ACHN (cell line): ENCODE measurements at regions not wholly inside any gene's neighbourhood (a gene's known extent, or its start where the extent isn't known, plus 50 kb on each side); places are given as distances from the start of the nearest gene placed in this dataset.
"Not testable (repeated sequence)": the region's sequence is repeated elsewhere in the genome, so short reads cannot be mapped to it uniquely, and the experiment has no call there.

Source experiments
- DNase-seq: peaks from one replicate; pipeline ENCODE4 v3.0.0-alpha.2; 2015
- in situ Hi-C: cut with HindIII; loops from 2 replicates; pipeline ENCODE4 v1.10.0; 2017; ENCODE audit warnings: low sequenced_read_pairs, low pct_ligation_motif_present, low pct_unique_long_range_greater_than_20kb

DNA sequence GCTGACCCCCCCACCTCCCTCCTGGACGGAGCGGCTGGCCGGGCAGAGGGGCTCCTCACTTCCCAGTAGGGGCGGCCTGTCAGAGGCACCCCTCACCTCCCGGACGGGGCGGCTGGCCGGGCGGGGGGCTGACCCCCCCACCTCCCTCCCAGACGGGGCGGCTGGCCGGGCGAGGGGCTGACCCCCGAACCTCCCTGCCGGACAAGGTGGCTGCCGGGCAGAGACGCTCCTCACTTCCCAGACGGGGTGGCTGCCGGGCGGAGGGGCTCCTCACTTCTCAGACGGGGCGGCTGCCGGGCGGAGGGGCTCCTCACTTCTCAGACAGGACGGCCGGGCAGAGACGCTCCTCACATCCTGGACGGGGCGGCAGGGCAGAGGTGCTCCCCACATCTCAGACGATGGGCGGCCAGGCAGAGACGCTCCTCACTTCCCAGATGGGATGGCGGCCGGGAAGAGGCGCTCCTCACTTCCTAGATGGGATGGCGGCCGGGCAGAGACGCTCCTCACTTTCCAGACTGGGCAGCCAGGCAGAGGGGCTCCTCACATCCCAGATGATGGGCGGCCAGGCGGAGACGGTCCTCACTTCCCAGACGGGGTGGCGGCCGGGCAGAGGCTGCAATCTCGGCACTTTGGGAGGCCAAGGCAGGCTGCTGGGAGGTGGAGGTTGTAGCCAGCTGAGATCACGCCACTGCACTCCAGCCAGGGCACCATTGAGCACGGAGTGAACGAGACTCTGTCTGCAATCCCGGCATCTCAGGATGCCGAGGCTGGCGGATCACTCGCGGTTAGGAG lies 66.2 kb upstream of the PAPPA2 start:
- in situ Hi-C loops: not testable (repeated sequence)

GRCh38 chr1:176391621-176392020 lies 71.4 kb upstream of the PAPPA2 start:
- in situ Hi-C loops: no loop called here
- DNase-seq: no peak

More for the DNA sequence above, 66.2 kb upstream of the PAPPA2 start:
- not testable (repeated sequence) for DNase-seq

- no peak for DNase-seq
- in situ Hi-C loops: no loop called here
These were observed 78.1 kb upstream of the PAPPA2 start for GRCh38 chr1:176384841-176385240.

- in situ Hi-C loops: no loop called here
- DNase-seq: no peak
These were observed 80.8 kb upstream of the PAPPA2 start for GRCh38 chr1:176382163-176382562.

GRCh38 chr1:176379626-176380339 lies 83.2 kb upstream of the PAPPA2 start:
- in situ Hi-C loops: no loop called here
- DNase-seq: peak; percentile 38

- in situ Hi-C loops: no loop called here
- peak; percentile 81 for DNase-seq
These were observed 87.9 kb upstream of the PAPPA2 start for GRCh38 chr1:176374967-176375569.

DNA sequence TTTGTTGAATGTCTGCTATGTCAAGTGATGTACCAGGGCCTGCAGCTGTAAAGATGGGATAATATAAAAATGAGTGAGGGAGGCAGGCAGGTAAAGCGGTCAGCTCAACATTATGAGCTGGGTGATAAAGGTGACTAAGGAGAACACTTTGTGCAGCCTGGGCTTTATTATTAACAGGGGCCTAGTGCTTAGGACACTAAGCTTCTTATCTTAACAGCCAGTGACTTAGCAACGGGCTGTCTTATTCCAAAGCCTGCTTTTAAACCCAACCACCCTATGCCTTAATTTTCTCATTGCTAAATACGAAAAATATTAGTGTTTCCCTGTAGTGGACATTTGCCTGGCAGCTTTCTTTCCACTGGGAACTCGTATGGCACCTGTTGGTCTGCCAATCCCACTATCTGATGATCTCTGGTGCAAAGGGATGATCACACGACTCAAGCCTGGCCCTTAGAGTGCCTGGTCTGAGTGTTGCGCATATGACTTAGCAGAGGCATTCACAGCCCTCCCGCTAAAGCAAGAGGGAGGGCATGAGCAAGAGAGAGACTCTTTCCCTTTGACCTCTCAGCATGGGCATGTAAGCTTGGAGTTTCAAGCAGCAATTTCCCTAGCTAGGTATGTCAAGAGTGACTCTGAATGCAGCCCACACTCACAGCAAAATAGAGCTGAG lies 98.6 kb upstream of the PAPPA2 start:
- in situ Hi-C loops: no loop called here
- no peak for DNase-seq

GRCh38 chr1:176349135-176349715 lies 113.8 kb upstream of the PAPPA2 start:
- DNase-seq, in situ Hi-C loops: not testable (repeated sequence)

DNA sequence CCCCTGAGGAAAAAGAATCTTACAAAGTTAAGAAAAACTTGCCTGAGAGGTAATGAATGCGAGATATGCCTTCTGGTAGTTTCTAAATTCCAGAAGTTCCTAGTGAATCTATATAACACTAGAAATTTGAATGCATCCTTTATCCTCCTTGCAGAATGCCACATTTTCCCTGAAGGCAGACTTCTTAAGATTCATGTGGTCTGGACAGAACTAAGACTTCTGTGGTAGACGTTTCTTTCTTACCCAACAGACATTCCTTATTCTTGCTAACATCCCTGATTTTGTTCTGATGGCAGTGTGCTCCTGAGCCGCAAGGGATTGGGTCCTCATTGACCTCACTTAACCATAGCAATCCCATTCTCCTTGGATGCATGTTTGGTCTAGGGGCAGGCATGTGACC lies 121.3 kb upstream of the PAPPA2 start:
- no peak for DNase-seq
- in situ Hi-C loops: no loop called here

DNA sequence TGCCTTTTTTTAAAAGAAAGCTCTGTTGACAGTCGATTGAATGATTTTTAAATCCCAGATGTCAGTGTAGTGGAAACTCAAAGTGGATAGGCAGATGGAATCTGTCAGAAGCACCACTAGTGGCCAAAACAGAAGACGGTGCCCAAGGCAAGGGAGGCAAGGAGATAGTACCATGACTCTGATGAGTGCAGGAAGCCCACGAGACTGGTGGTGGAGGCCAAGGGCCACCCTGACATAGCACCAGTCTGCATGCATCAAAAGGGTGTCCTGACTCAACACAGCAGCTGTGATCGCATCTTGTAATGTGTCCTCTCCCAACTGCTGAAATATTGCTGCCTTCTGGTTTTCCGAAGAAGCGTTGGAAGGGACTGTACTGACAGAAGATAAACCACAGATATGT lies 124.1 kb upstream of the PAPPA2 start:
- no peak for DNase-seq
- in situ Hi-C loops: no loop called here

- in situ Hi-C loops: no loop called here
- no peak for DNase-seq
These were observed 123.7 kb upstream of the COP1 start for GRCh38 chr1:176330782-176331181.

GRCh38 chr1:176325664-176326063 lies 118.6 kb upstream of the COP1 start:
- no peak for DNase-seq
- in situ Hi-C loops: no loop called here

- in situ Hi-C loops: no loop called here
- no peak for DNase-seq
These were observed 116.4 kb upstream of the COP1 start for GRCh38 chr1:176323472-176323871.

- DNase-seq: peak; percentile 73
- in situ Hi-C loops: no loop called here
These were observed 108.6 kb upstream of the COP1 start for GRCh38 chr1:176315519-176316220.

DNA sequence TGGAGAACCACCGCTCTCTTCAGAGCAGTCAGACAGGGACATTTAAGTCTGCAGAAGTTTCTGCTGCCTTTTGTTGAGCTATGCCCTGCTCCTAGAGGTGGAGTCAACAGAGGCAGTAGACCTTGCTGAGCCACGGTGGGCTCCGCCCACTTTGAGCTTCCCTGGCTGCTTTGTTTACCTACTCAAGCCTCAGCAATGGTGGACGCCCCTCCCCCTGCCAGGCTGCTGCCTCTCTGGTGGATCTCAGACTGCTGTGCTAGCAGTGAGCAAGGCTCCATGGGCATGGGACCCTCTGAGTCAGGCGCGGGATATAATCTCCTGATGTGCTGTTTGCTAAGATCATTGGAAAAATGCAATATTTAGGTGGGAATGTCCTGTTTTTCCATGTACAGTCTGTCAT lies 89.5 kb upstream of the COP1 start:
- DNase-seq: not testable (repeated sequence)

DNA sequence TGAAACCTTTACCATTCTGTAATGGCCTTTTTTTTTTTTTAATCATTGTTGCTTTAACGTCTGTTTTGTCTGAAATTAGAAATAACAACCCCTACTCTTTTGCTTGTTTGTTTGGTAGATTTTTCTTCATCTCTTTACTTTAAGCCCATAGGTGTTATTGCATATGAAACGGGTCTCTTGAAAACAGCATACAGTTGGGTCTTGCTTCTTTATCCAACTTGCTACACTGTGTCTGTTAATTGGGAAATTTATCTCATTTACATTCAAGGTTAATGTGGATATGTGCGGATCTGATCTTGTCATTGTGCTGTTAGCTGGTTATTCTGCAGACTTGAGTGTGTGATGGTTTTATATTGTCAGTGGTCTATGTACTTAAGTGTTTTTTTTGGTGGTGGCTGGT lies 78.9 kb upstream of the COP1 start:
- in situ Hi-C loops: no loop called here
- DNase-seq: no peak

More for the DNA sequence above, 89.5 kb upstream of the COP1 start:
- in situ Hi-C loops: not testable (repeated sequence)

DNA sequence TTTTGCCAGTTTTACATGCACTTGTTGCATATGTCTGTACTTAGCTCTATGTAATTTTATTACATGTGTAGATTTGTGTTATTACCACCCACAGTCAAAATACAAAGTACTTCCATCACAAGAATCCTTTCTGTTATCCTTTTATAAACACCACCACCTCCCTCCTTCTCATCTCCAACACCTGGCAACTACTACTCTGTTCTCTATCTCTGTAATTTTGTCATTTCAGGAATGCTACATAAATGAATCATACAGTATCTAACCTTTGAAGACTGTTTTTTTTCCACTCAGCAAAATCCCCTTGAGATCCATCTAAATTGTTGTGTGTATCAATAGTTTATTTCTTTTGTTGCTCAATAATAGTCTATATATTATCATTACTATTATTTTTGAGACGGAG lies 64.5 kb upstream of the COP1 start:
- DNase-seq: no peak
- in situ Hi-C loops: no loop called here
